ENCODE measurements at regions not wholly inside any gene's neighbourhood (a gene's known extent, or its start where the extent isn't known, plus 50 kb on each side); places are given as distances from the start of the nearest gene placed in this dataset.

DNA sequence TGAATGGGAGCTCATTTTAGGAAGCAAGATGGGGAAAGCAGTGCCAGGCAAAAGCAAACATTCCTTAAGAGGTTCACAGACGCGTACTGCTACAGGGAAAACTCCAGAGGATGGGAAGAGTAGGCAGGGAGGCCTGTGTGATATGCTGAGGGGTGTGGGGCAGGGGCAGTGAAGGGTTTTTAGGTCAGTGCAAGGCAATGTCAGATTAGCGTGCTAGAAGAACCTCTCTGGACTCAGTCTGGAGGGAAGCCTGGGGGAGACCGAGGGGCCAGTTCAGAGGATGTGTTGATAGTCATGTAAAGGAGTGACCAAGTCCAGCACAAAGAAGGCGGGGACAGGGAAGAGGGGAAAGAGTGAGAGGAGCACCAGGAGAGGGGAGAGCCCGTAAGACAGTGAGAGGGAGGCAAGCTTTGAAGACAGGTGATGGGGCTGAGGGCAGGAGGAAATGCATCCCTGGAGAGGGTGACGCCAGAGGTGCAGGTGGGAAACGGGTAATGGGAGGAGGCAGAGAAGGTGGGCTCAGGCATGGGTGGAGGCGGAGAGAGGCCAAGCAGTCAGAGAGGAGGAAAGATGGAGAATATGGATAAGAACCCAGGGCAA, 134.5 kb downstream of the MTX3 start:
- no peak for DNase-seq
- ATAC-seq (replicated peaks), result no peak
- H3K9me3 Mint-ChIP-seq, result no peaks in the 10 kb centered on the region
- no peaks in the 10 kb centered on the region for H3K36me3 Mint-ChIP-seq
- peaks cover 0 to 16% of the 10 kb centered on the region in 2 donors for H3K27me3 Mint-ChIP-seq
- no peak overlapping the region for H3K4me3 Mint-ChIP-seq
- H3K4me1 Mint-ChIP-seq, result no peaks in the 10 kb centered on the region
- no peak overlapping the region for H3K27ac Mint-ChIP-seq

DNA sequence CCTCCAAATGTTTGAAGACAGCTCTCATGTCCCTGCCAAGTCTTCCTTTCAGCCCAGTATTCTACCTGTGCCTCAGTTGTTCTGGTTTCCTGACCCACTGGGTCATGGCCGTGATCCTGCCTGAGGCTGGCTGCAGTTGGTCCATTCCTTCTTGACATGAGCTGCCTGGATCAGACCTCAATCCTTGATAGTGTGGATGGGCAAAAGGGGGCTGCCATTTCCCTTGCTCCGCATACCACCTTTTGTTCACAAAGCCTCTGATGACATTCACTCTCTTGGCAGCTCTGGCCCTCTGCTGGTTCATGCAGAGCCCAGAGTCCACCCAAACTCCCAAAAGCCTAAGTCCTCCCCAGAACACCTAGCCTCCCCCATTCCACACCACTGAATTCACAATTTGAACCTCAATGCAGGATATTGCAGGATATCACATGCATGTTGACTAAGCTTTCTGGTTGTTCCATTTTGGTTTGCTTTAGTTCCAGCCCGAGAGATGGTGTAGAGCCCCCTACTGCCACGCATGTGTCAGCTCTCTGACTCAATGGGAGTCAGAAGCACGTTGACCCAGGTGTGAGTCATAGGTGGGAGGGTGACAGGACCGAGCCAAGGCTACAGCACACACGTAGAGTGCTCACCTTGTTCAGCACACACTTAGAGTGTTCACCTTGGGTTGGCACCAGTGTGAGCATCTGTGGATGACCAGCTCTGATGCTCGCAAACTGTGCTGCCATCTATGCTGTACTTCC, 137.2 kb downstream of the MTX3 start:
- Mint-ChIP-seq H3K4me1 (no peaks in the 10 kb centered on the region), H3K27me3 (peaks cover 0 to 16% of the 10 kb centered on the region in 2 donors), H3K27ac (no peak overlapping the region), H3K4me3 (no peak overlapping the region), H3K9me3 (no peaks in the 10 kb centered on the region), H3K36me3 (no peaks in the 10 kb centered on the region)
- no peak for ATAC-seq (replicated peaks)
- DNase-seq, result no peak

DNA sequence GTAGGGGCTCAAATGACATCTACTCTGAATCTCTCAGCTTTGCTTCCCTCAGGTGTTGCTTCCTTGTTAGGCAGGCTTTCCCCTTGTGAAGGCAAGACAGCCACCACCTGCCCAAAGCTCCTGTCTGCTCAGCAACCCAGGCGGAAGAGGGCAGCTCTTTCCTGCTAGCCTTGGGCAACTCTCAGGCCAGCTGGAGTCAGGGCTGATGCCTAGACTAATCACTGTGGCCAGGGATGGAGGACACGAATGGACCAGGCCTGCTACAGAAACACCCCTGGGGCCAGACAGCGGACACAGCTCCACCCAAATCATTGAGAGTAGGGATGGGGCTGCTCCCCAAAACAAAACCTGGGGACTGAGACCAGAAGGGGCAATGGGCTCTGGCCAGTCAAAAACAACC, 138.0 kb downstream of the MTX3 start:
- H3K9me3 Mint-ChIP-seq, result no peaks in the 10 kb centered on the region
- H3K27ac Mint-ChIP-seq, result no peak overlapping the region
- H3K27me3 Mint-ChIP-seq, result peaks cover 0 to 16% of the 10 kb centered on the region in 2 donors
- no peaks in the 10 kb centered on the region for H3K36me3 Mint-ChIP-seq
- no peaks in the 10 kb centered on the region for H3K4me1 Mint-ChIP-seq
- no peak overlapping the region for H3K4me3 Mint-ChIP-seq
- ATAC-seq (replicated peaks), result no peak
- no peak for DNase-seq

DNA sequence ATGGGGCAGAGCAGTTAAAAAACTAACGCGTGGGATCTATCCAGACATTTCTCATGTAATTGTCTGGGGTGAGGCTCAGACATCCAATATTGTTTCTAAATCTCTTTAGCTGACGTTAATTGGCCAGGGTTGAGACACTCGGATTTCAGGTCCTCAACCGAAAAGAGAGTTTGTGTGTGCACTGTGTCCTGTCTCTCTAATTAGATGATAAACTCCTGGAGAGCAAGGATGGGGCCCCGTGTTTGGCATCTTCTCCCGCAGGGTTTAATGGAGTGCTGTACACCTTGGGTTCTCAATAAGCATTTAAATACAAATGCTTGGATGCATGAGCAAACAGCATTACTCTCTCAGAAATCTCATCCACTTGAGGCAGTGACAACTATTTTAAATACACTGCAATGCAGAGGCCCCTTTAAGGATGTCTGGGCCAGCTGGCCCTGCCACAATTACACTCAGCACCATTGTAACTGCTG, 139.6 kb downstream of the MTX3 start:
- no peak overlapping the region for H3K4me3 Mint-ChIP-seq
- H3K27me3 Mint-ChIP-seq, result peaks cover 0 to 17% of the 10 kb centered on the region in 2 donors
- no peaks in the 10 kb centered on the region for H3K9me3 Mint-ChIP-seq
- no peak overlapping the region for H3K27ac Mint-ChIP-seq
- ATAC-seq (replicated peaks) (no peak), DNase-seq (no peak)
- H3K36me3 Mint-ChIP-seq, result no peaks in the 10 kb centered on the region
- no peaks in the 10 kb centered on the region for H3K4me1 Mint-ChIP-seq

DNA sequence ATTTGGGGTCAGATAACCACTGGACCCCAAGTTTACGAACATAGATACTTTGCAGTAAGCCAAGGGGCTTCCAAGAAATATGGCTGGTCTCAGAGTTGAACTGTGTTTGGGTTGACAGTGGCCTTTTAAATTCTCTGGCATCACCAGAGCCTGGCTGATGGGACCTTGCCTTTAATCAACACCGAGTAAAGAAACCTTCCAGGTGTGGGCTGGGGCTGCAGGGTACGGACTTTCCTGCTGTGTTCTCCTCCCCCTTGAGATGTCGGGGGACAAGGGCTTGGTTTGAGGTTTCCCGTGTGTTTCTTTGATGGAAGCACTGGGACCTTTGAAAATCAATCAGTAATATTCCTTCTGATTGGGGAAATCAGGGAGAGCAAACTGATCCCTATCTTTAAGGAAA, 140.1 kb downstream of the MTX3 start:
- no peak overlapping the region for H3K4me3 Mint-ChIP-seq
- no peaks in the 10 kb centered on the region for H3K9me3 Mint-ChIP-seq
- ATAC-seq (replicated peaks) (no peak), DNase-seq (no peak)
- no peaks in the 10 kb centered on the region for H3K36me3 Mint-ChIP-seq
- no peak overlapping the region for H3K27ac Mint-ChIP-seq
- H3K4me1 Mint-ChIP-seq, result no peaks in the 10 kb centered on the region
- H3K27me3 Mint-ChIP-seq, result peaks cover 0 to 17% of the 10 kb centered on the region in 2 donors

DNA sequence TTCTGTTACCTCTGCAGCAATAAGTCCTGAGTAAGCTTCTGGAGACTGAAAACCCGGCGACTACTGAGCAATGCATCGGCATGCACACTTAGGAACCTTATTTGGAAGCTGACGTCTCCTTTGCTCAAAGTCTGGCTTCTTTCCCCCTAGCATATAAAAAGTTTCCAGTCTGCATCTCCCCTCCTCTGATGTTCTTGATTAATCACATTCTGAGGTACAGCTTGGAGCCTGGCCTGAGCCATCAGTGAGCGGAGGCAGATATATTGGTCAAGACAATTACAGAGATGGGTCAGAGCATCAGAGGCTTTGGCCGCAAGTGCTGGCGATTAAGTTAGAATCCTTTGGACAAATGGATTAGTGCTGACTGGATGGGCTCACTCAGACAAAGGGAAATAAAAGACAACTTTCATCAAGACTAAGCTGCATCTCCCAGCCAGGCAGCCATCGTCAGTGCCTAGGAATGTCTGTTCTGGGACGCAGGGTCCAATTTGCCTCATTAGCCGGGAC, 140.7 kb downstream of the MTX3 start:
- Mint-ChIP-seq H3K9me3 (no peaks in the 10 kb centered on the region), H3K27me3 (peaks cover 0 to 17% of the 10 kb centered on the region in 2 donors), H3K27ac (no peak overlapping the region), H3K36me3 (no peaks in the 10 kb centered on the region), H3K4me1 (no peaks in the 10 kb centered on the region), H3K4me3 (no peak overlapping the region)
- no peak for ATAC-seq (replicated peaks)
- no peak for DNase-seq

DNA sequence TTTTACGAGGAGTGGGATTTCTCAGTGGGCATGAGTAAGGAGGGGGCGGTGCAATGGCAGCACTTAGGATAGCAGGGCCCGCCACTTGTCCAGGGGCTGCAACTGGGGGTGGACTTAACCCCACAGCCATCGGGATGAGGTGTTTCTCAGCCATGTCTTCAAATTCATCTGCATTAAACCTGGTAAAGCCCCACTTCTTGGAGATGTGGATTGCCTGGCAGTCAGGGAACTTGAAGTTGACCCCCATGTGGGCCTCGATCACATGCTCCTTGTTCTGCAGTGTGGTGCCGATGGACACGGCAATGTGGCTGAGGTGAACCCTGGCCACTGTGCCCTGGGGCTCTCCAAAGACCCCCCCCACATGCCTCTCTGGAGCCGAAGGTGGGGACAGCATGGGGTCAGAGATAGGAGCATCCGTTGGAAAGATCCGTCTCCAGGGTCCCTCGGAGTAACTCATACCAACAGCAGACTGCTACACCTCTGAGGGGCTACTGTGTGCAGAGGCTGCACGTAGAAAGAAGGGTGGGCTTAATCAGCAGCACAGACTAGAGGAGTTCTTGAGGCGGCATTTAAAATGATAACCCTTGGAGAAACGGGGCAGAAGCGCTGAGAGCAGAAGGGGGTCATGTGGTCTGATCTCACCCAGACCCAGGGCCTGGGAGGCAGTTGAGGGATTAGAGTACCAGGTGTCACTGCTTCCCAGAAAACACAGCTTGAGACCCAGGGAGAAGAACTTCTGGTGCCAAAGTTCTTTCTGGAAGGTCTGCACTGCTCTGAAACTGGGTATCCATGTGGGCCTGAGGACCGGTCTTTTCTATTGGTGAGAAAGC, 141.4 kb downstream of the MTX3 start:
- Mint-ChIP-seq H3K4me3 (no peak overlapping the region), H3K27me3 (peaks cover 0 to 17% of the 10 kb centered on the region in 2 donors), H3K9me3 (no peaks in the 10 kb centered on the region), H3K27ac (no peak overlapping the region), H3K4me1 (no peaks in the 10 kb centered on the region), H3K36me3 (no peaks in the 10 kb centered on the region)
- DNase-seq, result no peak
- ATAC-seq (replicated peaks), result no peak

Data from stimulated activated naive B cell treated with anti-CD40 and anti-IgM and Interleukin-4, amounts not matched to agents 10 μg/mL and 1 μg/mL and 100 μg/mL, for 72 hours (primary cell).